Activated naive CD8-positive, alpha-beta T cell treated with anti-CD3 and anti-CD28 coated beads for 36 hours (primary cell): ENCODE measurements at regions not wholly inside any gene's neighbourhood (a gene's known extent, or its start where the extent isn't known, plus 50 kb on each side); places are given as distances from the start of the nearest gene placed in this dataset.
"Not testable (repeated sequence)": the region's sequence is repeated elsewhere in the genome, so short reads cannot be mapped to it uniquely, and the experiment has no call there.

Experiments used
- DNase-seq: peaks from one replicate; pipeline ENCODE4 v3.0.0; 2021
- H3K27ac Mint-ChIP-seq: one replicate; pipeline ENCODE4 v1.8.0; 2022; ENCODE audit warnings: mild to moderate bottlenecking, moderate library complexity, mixed read lengths
- H3K27me3 Mint-ChIP-seq: one replicate; pipeline ENCODE4 v1.8.0; 2022; ENCODE audit warnings: mild to moderate bottlenecking, mixed read lengths
- H3K36me3 Mint-ChIP-seq: one replicate; pipeline ENCODE4 v1.8.0; 2021; ENCODE audit warnings: mild to moderate bottlenecking, mixed read lengths
- H3K4me1 Mint-ChIP-seq: one replicate; pipeline ENCODE4 v1.8.0; 2021; ENCODE audit warnings: mixed read lengths
- H3K4me3 Mint-ChIP-seq: one replicate; pipeline ENCODE4 v1.8.0; 2022; ENCODE audit warnings: mild to moderate bottlenecking, moderate library complexity, mixed read lengths
- H3K9me3 Mint-ChIP-seq: one replicate; pipeline ENCODE4 v1.8.0; 2022; ENCODE audit warnings: mixed read lengths

GRCh38 chr10:71014021-71014805, 125.8 kb upstream of the PCBD1 start:
- Mint-ChIP-seq H3K27me3 (peaks cover 12% of the 10 kb centered on the region), H3K36me3 (no peaks in the 10 kb centered on the region), H3K4me3 (no peak overlapping the region), H3K27ac (no peak overlapping the region), H3K4me1 (peaks cover 5% of the 10 kb centered on the region), H3K9me3 (no peaks in the 10 kb centered on the region)
- no peak for DNase-seq

DNA sequence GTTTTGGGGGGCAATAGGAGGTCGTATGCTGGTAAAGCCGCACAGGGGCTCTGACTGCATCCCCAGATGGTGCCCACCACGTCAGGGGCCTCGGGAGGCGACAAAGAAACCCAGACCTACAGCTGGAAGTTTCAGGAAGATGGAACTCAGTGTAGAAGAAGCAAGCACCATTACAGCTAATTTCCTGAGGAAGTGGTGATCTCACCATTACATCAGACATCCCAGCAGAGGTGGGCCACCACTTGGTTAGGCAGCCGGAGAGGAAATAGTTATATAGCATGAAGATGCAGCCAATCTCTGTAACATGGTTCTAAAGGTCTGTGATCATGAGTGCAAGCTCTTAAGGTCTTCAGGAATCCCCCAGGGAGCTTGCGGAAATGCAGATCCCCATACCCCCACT, 127.3 kb upstream of the PCBD1 start:
- Mint-ChIP-seq H3K4me1 (peaks cover 5% of the 10 kb centered on the region), H3K9me3 (no peaks in the 10 kb centered on the region), H3K36me3 (no peaks in the 10 kb centered on the region), H3K27me3 (peaks cover 12% of the 10 kb centered on the region), H3K4me3 (no peak overlapping the region), H3K27ac (no peak overlapping the region)
- no peak for DNase-seq

DNA sequence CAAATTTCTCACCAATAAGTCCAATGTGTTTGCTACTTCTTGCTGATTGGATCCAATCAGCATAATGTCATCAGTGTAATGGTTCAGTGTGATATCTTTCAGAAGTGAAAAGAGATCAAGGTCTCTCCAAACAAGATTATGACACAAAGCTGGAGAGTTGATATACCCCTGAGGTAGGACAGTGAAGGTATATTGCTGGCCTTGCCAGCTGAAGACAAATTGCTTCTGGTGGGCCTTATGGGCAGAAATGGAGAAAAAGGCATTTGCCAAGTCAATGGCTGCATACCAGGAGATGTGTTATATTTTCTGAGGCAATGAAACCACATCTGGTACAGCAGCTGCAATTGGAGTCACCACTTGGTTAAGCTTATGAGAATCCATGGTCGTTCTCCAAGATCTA, 131.7 kb upstream of the PCBD1 start:
- H3K27me3 Mint-ChIP-seq, H3K27ac Mint-ChIP-seq, H3K4me3 Mint-ChIP-seq, DNase-seq, H3K36me3 Mint-ChIP-seq, H3K4me1 Mint-ChIP-seq, H3K9me3 Mint-ChIP-seq: not testable (repeated sequence)

- H3K4me3 Mint-ChIP-seq, result no peak overlapping the region
- no peaks in the 10 kb centered on the region for H3K9me3 Mint-ChIP-seq
- H3K36me3 Mint-ChIP-seq, result no peaks in the 10 kb centered on the region
These were observed 133.0 kb upstream of the PCBD1 start for GRCh38 chr10:71021402-71021801.

GRCh38 chr10:71023704-71024283, 135.4 kb upstream of the PCBD1 start:
- DNase-seq, result no peak
- Mint-ChIP-seq H3K27me3 (no peaks in the 10 kb centered on the region), H3K4me3 (no peak overlapping the region), H3K36me3 (no peaks in the 10 kb centered on the region), H3K27ac (no peak overlapping the region), H3K4me1 (no peaks in the 10 kb centered on the region), H3K9me3 (no peaks in the 10 kb centered on the region)

More at GRCh38 chr10:71021402-71021801, 133.0 kb upstream of the PCBD1 start:
- H3K27ac Mint-ChIP-seq, result no peak overlapping the region
- no peaks in the 10 kb centered on the region for H3K4me1 Mint-ChIP-seq
- no peaks in the 10 kb centered on the region for H3K27me3 Mint-ChIP-seq
- no peak for DNase-seq

DNA sequence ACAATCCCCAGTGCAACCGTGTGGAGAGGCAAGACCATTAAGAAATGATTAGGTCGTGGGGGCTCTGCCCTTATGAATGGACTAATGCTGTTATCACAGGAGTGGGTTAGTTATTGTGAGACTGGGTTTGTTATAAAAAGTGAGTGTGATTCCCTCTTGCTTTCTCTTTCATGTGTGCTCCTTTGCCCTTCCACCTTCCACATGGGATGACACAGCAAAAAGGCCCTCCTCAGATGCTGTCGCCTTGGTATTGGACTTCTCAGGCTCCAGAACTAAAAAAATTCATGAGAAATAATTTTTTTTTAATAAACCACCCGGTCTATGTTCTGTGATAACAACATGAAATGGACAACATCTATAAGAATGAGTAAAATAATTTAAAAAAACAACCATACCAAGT, 136.1 kb upstream of the PCBD1 start:
- Mint-ChIP-seq H3K4me1 (no peaks in the 10 kb centered on the region), H3K9me3 (no peaks in the 10 kb centered on the region), H3K27ac (no peak overlapping the region), H3K36me3 (no peaks in the 10 kb centered on the region), H3K4me3 (no peak overlapping the region), H3K27me3 (no peaks in the 10 kb centered on the region)
- no peak for DNase-seq

DNA sequence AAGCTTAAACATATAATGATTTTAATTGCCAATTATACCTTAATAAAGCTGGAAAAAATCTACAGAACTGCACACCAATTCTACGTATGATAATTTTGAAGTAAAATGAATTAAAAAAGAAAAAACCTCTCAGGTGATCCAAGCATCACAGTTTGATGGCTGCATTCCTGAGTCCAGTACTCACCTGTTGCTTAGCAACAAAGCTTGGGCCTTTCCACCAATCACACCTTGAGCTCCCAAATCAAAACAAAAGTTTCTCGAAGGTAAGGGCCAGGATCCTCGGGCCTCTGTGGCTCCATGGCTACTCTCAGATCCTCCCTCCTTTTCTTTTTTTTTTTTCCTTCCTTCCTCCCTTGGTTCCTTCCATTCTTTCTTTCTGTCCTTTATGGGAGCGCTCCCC, 137.2 kb upstream of the PCBD1 start:
- no peaks in the 10 kb centered on the region for H3K27me3 Mint-ChIP-seq
- no peaks in the 10 kb centered on the region for H3K4me1 Mint-ChIP-seq
- no peaks in the 10 kb centered on the region for H3K9me3 Mint-ChIP-seq
- no peak overlapping the region for H3K27ac Mint-ChIP-seq
- no peak for DNase-seq
- H3K4me3 Mint-ChIP-seq, result no peak overlapping the region
- no peaks in the 10 kb centered on the region for H3K36me3 Mint-ChIP-seq

DNA sequence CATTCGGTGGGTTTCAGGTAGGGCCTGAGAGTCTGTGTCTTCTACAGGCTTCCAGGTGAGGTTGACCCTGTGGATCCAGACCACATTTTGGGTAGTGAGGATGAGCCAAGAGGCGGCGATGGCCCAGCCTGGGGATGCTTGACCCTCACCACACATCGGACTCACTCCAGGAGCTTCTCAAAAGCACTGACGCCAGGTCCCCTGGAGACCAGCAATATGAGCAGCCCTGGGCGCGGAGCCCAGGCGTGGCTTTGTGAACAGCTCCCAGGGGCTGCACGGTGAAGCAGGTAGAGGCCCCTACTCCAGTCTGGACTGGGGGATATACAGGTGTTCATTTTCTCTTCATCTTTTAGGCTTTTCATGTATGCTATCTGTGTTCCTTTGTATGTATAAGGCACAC, 139.7 kb upstream of the PCBD1 start:
- H3K4me3 Mint-ChIP-seq, result no peak overlapping the region
- no peaks in the 10 kb centered on the region for H3K4me1 Mint-ChIP-seq
- H3K27ac Mint-ChIP-seq, result no peak overlapping the region
- H3K36me3 Mint-ChIP-seq, result no peaks in the 10 kb centered on the region
- H3K27me3 Mint-ChIP-seq, result no peaks in the 10 kb centered on the region
- DNase-seq, result no peak
- no peaks in the 10 kb centered on the region for H3K9me3 Mint-ChIP-seq

GRCh38 chr10:71029411-71029892, 141.1 kb upstream of the PCBD1 start:
- no peaks in the 10 kb centered on the region for H3K4me1 Mint-ChIP-seq
- H3K36me3 Mint-ChIP-seq, result no peaks in the 10 kb centered on the region
- H3K27ac Mint-ChIP-seq, result no peak overlapping the region
- no peaks in the 10 kb centered on the region for H3K27me3 Mint-ChIP-seq
- H3K9me3 Mint-ChIP-seq, result no peaks in the 10 kb centered on the region
- no peak for DNase-seq
- no peak overlapping the region for H3K4me3 Mint-ChIP-seq

- Mint-ChIP-seq H3K4me1 (no peaks in the 10 kb centered on the region), H3K9me3 (no peaks in the 10 kb centered on the region), H3K27me3 (no peaks in the 10 kb centered on the region)
These were observed 141.5 kb upstream of the PCBD1 start for GRCh38 chr10:71029907-71030306.

DNA sequence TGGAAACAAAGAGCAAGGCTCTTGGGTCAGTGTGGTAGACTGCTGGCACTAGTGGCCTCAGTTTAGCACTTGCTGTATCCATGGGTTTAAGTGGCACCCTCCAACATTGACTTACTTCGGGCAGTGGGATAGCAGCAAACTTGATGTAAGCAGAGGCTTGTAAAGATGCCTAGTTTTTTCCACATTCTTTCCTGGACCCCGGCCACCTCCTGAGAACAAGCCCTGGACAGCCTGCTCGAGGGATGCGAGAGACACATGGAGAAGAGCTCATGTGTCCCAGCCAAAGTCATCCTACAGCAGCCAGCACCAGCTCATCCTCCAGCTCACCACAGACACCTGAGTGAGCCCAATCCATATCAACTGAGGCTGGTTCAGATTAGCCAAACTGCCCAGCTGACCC, 142.7 kb upstream of the PCBD1 start:
- Mint-ChIP-seq H3K4me3 (no peak overlapping the region), H3K4me1 (no peaks in the 10 kb centered on the region), H3K27me3 (no peaks in the 10 kb centered on the region), H3K9me3 (no peaks in the 10 kb centered on the region), H3K36me3 (no peaks in the 10 kb centered on the region), H3K27ac (no peak overlapping the region)
- no peak for DNase-seq

More at GRCh38 chr10:71029907-71030306, 141.5 kb upstream of the PCBD1 start:
- Mint-ChIP-seq H3K27ac (no peak overlapping the region), H3K4me3 (no peak overlapping the region), H3K36me3 (no peaks in the 10 kb centered on the region)
- DNase-seq, result no peak

DNA sequence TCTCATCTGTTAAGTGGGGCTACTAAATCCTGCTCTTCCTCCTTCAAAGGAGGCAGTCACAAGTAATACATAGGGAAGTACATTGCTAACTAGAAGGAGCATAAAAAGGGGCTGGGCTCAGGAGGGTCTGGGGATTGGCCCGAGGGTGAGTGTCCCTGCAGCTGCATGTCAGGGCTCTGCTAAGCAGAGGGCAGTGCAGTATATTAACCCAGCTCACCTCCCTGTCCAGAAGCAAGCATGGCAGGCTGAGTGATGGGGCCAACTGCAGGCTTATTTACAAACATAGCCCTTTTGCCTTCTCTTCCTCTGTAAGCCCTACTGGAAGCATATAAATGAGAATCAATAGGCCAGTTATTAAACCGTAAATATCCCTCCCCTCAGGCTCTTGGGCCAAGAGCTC, 143.2 kb upstream of the PCBD1 start:
- no peaks in the 10 kb centered on the region for H3K4me1 Mint-ChIP-seq
- no peaks in the 10 kb centered on the region for H3K27me3 Mint-ChIP-seq

DNA sequence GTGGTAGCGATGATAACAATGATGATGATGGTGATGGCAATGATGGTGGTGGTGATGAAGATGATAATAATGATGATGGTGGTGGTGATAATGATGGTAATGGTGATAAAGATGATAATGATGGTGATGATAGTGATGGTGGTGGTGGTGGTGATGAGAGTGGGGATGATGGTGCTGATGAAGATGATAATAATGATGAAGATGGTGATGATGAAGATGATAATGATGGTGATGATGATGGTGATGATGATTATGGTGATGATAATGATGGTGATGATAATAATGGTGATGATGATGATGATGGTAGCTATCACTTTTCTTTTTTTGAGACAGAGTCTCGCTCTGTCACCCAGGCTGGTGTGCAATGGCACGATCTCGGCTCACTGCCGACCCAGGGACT, 144.5 kb upstream of the PCBD1 start:
- DNase-seq, result no peak
- Mint-ChIP-seq H3K27ac (no peak overlapping the region), H3K27me3 (no peaks in the 10 kb centered on the region), H3K36me3 (no peaks in the 10 kb centered on the region), H3K4me3 (no peak overlapping the region), H3K4me1 (no peaks in the 10 kb centered on the region), H3K9me3 (no peaks in the 10 kb centered on the region)

More for the DNA sequence above, 143.2 kb upstream of the PCBD1 start:
- no peak overlapping the region for H3K27ac Mint-ChIP-seq
- no peaks in the 10 kb centered on the region for H3K36me3 Mint-ChIP-seq
- H3K9me3 Mint-ChIP-seq, result no peaks in the 10 kb centered on the region
- DNase-seq, result no peak
- H3K4me3 Mint-ChIP-seq, result no peak overlapping the region

- DNase-seq, result no peak
- no peak overlapping the region for H3K4me3 Mint-ChIP-seq
- no peaks in the 10 kb centered on the region for H3K9me3 Mint-ChIP-seq
- H3K27ac Mint-ChIP-seq, result no peak overlapping the region
- no peaks in the 10 kb centered on the region for H3K4me1 Mint-ChIP-seq
- H3K36me3 Mint-ChIP-seq, result no peaks in the 10 kb centered on the region
- no peaks in the 10 kb centered on the region for H3K27me3 Mint-ChIP-seq
These were observed 145.1 kb upstream of the PCBD1 start for GRCh38 chr10:71033396-71033980.

DNA sequence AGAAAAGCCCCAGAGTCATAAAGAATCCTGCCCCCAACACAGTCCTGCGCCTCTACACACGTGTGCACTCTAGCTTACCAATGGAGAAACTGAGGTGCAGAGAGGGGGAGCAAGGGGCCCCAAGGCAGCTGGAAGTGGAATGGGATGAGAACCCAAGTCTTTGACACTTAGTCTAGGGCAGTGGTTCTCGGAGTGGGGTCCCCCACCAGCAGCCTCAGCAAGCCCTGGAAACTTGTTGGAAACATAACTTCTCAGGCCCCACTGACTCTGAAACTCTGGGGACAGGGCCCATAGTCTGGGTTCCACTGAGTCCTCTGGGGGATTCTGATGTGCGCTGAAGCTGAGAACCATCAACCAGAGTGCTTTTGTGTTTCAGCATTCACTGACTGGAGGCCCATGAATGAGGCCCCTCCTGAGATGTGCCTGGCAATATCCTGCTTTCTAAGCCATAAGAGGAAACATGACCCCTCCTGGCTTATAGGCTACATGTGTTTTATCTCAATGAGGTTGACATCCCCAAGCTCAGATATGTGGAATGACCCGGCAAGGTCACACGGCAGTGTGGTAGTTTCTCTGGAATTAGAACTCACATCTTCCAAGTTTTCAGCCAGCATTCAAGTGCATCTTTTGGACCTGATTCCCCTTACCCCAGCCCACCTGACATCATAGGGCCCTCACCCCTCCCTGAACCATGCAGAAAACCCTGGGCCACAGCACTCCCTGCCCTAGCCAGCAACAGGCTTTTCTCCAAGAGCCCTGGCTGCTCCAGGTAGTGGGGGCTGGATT, 147.3 kb upstream of the PCBD1 start:
- DNase-seq, result no peak
- Mint-ChIP-seq H3K36me3 (no peaks in the 10 kb centered on the region), H3K27ac (no peak overlapping the region), H3K9me3 (no peaks in the 10 kb centered on the region), H3K27me3 (no peaks in the 10 kb centered on the region), H3K4me1 (no peaks in the 10 kb centered on the region), H3K4me3 (no peak overlapping the region)
